ENCODE measurements at regions not wholly inside any gene's neighbourhood (a gene's known extent, or its start where the extent isn't known, plus 50 kb on each side); places are given as distances from the start of the nearest gene placed in this dataset.

- DNase-seq (ENCODE audit: low spot score) = no peak
These were observed 851.6 kb downstream of the CENPC start for GRCh38 chr4:66693694-66694093.

- DNase-seq (ENCODE audit: low spot score) = no peak
These were observed 854.2 kb downstream of the CENPC start for GRCh38 chr4:66691101-66691500.

- DNase-seq (ENCODE audit: low spot score) = no peak
These were observed 856.6 kb downstream of the CENPC start for GRCh38 chr4:66688674-66689073.

- no peak for DNase-seq (ENCODE audit: low spot score)
These were observed 857.8 kb downstream of the CENPC start for GRCh38 chr4:66687459-66687858.

- DNase-seq (ENCODE audit: low spot score) = no peak
These were observed 863.3 kb downstream of the CENPC start for GRCh38 chr4:66681962-66682361.

- DNase-seq (ENCODE audit: low spot score) = no peak
These were observed 878.1 kb downstream of the CENPC start for GRCh38 chr4:66667249-66667648.

GRCh38 chr4:66662620-66663019, 882.7 kb downstream of the CENPC start:
- DNase-seq (ENCODE audit: low spot score) = no peak

- DNase-seq (ENCODE audit: low spot score) = no peak
These were observed 886.5 kb downstream of the CENPC start for GRCh38 chr4:66658809-66659208.

- no peak for DNase-seq (ENCODE audit: low spot score)
These were observed 889.8 kb downstream of the CENPC start for GRCh38 chr4:66655505-66655904.

- no peak for DNase-seq (ENCODE audit: low spot score)
These were observed 891.4 kb downstream of the CENPC start for GRCh38 chr4:66653937-66654336.

- no peak for DNase-seq (ENCODE audit: low spot score)
These were observed 896.1 kb downstream of the CENPC start for GRCh38 chr4:66649236-66649635.

GRCh38 chr4:66647926-66648325, 897.4 kb downstream of the CENPC start:
- DNase-seq (ENCODE audit: low spot score) = no peak

GRCh38 chr4:66647476-66647875, 897.8 kb downstream of the CENPC start:
- no peak for DNase-seq (ENCODE audit: low spot score)

GRCh38 chr4:66640233-66640990, 904.9 kb downstream of the CENPC start:
- DNase-seq (ENCODE audit: low spot score) = no peak

- DNase-seq (ENCODE audit: low spot score) = no peak
These were observed 905.9 kb downstream of the CENPC start for GRCh38 chr4:66639361-66639760.

GRCh38 chr4:66636349-66636748, 909.0 kb downstream of the CENPC start:
- DNase-seq (ENCODE audit: low spot score) = no peak

- DNase-seq (ENCODE audit: low spot score) = no peak
These were observed 911.8 kb downstream of the CENPC start for GRCh38 chr4:66633477-66633876.

GRCh38 chr4:66629927-66630326, 915.4 kb downstream of the CENPC start:
- DNase-seq (ENCODE audit: low spot score) = no peak

GRCh38 chr4:66628146-66628545, 917.2 kb downstream of the CENPC start:
- DNase-seq (ENCODE audit: low spot score) = no peak

GRCh38 chr4:66625480-66625879, 919.8 kb downstream of the CENPC start:
- DNase-seq (ENCODE audit: low spot score) = no peak

- no peak for DNase-seq (ENCODE audit: low spot score)
These were observed 931.7 kb downstream of the CENPC start for GRCh38 chr4:66613591-66613990.

- DNase-seq (ENCODE audit: low spot score) = no peak
These were observed 936.3 kb downstream of the CENPC start for GRCh38 chr4:66609014-66609413.

- no peak for DNase-seq (ENCODE audit: low spot score)
These were observed 936.6 kb upstream of the EPHA5 start for GRCh38 chr4:66606908-66607307.

- DNase-seq (ENCODE audit: low spot score) = no peak
These were observed 935.9 kb upstream of the EPHA5 start for GRCh38 chr4:66606215-66606614.

All from AG20443 (cell line).